Left renal pelvis (tissue), 4 donors: ENCODE measurements at regions not wholly inside any gene's neighbourhood (a gene's known extent, or its start where the extent isn't known, plus 50 kb on each side); places are given as distances from the start of the nearest gene placed in this dataset.
"Not testable (repeated sequence)": the region's sequence is repeated elsewhere in the genome, so short reads cannot be mapped to it uniquely, and the experiment has no call there.

Experiments
- DNase-seq, 4 donors: peaks; one replicate each; pipeline ENCODE4 v3.0.0-alpha.2; 2013; ENCODE audit warnings: low read depth in 4 of 4, low spot score in 3 of 4

DNA sequence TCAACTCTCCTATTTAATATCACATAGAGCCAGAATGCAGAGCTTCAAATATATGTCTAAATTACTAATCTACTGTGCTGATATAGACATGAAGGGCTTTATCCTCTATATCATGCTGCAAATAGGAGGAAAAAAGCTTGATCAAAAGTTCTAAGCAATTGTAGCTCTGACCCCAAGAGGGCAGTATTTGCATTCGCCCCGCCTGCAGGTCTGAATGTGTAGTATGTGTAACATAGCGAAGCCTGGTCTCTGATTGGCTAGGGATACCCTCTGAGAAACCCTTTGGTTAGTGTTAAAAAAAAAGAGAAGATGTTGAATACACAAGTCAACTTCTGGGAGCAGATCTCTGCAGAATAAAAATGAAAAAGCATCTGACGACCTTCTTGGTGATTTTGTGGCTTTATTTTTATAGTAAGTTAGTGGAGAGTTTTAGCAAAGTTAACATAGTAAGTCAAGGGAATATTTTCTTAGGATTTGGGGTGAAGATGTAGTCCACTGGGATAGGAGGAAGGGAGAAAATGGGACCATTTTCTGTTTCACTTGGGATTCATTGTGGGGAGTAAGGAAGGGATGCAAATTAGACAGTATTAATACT, 151.6 kb upstream of the OR4E1 start:
- no peak for DNase-seq

DNA sequence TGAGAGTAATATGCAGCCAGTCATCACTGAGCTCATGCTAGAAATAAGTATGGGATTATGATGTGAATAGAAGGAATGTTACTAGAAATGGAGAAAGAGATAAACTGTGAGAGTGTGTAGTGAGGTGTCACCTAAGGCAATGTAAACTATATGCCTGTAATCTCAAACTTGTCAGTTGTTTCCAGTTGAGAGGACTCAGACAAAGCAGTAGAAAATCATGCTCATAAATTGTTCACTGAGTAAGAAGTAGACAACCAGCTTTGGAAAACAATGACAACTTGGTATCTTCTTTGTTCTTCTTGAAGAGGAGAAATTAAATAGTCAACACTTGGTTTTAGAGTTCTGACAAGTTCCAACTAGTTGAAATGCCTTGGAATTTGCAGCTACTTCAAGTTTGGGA, 148.5 kb upstream of the OR4E1 start:
- no peak for DNase-seq

DNA sequence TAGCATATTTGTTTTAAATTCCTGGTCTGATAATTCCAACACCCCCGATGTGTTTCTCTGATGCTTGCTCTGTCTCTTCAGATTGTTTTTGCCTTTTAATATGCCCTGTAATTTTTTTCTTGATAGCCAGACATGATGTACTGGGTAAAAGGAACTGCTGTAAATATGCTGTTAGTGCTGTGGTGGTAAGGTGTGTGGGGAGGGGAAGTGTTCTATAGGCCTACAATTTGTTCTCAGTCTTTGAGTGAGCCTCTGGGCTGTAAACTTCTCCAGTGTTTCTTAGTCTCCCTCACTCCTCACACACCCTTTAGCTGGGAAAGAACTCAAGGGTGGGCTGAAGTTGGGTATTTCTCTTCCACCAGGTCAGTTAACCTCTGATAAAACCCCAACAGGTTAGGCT, 147.0 kb upstream of the OR4E1 start:
- no peak for DNase-seq

DNA sequence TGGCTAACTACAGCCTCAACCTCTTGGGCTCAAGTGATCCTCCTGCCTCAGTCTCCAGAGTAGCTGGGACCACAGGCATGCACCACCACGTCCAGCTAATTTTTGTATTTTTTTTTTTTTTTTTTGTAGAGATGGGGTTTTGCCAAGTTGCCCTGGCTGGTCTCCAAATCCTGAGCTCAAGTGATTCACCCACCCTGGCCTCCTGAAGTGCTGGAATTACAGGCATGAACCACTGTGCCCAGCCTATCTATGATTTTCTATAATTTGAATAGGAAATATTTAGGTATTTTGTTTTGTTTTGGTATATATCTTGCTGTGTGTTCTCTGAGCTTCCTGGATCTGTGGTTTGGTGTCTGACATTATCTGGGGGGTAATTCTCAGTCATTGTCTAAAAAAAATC, 146.3 kb upstream of the OR4E1 start:
- DNase-seq = not testable (repeated sequence)

DNA sequence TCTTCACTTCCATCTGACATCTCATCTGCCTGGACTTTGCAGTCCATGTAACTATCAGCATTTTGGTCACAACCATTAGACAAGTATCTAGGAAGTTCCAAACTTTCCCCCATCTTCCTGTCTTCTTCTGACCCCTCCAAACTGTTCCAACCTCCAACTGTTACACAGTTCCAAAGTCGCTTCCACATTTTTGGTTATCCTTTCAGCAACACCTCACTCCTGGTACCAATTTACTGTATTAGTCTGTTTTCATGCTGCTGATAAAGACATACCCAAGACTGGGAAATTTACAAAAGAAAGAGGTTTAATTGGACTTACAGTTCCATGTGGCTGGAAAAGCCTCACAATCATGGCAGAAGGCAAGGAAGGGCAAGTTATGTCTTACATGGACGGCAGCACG, 143.4 kb upstream of the OR4E1 start:
- not testable (repeated sequence) for DNase-seq

DNA sequence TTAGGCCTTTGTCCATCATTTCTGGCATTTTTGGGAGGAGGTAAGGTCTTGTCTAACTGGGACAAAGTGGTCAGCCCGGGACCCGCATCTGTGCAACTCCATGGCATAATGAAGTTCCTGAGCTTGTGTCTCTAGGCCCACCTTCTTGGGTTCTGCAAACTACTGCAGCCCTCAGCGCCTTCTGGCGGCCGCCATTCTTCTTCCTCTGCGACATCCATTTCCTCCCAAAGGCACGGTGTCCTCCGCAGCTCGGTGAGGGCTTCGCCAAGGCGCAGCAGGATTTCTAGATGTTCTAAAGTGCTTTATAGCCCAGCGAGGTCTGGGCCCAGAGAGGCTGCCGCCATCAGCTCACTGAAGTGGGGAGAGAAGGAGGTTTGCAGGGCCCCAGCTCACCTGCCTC, 134.4 kb upstream of the OR4E1 start:
- DNase-seq = no peak

DNA sequence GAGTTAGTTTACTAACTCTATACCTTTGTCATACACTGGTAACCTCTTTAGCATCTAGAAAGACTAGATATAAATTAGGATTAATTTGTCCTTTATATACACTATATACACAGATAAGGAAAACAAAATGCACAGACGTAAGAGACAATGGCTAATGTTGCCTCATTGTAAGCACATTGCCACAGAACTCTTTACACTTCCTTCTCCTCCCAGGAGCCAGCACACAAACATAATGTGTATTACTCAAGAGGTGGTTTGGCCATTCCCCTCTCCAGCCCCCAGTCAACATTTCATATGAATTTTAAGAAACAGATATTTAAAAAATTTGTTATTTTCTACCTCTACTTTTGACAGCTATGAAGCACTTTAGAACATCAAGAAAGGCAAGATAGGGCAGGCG, 131.4 kb upstream of the OR4E1 start:
- no peak for DNase-seq

DNA sequence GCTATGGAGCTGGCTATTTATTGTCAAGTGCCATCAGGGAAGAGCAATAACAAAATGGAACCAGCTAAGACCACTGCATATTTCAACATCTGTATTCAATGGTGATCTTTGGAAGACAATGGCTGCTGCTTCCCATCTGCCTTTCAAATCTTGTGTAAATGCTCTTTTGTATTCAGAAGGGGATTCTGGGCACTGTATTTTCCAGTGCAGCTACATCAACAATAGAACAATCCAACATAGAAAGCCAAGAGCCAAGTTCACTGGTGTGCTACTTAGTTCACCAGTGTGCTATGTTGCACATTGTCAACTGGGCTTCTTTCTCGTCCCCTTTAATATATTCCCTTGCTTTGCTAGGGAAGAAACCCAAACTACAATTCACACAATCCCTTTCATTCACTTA, 128.8 kb upstream of the OR4E1 start:
- DNase-seq = no peak

DNA sequence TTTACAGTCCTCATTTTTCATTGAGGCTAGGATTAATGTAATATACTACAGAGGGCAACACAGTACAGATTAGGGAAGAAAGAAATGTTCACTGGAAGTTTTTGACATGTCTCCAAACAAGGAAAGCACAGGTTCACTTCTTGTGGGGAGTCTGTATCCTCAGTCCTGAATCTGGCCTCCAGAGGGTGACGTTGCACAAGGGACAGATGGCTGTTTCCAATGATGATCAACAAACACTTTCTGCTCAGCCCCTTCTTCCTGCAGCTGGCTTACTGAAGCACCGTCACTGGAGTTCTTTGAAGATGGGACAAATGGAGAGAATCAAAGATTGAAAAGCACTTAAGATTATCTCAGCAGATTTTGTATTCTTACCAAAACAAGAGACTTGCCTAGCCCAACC, 123.3 kb upstream of the OR4E1 start:
- DNase-seq = no peak

DNA sequence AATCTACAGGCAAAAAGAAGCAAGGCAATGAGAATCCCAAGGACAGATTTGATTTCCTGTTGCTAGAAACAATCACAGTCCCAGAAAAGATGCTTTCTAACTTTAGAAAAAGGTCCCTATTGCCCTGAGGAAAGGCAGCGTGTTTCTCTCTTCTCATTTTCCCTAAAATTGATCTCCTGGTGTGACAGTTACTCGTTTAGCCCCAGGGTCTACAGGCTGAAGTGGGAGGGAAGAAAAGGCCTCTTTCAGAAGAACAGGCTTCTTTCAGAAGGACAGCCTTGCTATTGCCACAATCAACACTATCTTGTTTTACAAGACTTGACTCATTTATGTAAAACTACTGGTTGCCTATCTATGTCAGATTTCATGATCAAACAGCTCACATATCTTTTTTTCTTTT, 121.8 kb upstream of the OR4E1 start:
- DNase-seq = no peak

DNA sequence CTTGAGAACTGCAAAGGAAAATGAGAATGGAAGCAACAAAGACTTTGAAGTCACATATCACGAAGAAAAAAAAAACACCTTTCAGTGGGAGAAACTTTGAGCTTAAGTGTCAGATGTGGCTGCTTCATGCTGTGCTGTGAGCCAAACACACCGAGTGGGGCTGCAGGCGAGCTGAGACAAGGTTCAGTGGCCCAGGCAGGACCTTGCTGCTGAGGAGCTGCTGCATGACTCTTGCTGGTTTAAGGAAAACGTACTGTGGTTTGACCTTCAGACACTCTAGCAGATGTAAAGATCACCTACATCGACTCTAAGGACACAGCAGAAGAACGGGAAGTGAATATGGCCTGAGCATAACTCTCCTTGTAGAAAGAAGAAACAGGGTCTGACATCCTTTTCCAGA, 118.1 kb upstream of the OR4E1 start:
- no peak for DNase-seq

DNA sequence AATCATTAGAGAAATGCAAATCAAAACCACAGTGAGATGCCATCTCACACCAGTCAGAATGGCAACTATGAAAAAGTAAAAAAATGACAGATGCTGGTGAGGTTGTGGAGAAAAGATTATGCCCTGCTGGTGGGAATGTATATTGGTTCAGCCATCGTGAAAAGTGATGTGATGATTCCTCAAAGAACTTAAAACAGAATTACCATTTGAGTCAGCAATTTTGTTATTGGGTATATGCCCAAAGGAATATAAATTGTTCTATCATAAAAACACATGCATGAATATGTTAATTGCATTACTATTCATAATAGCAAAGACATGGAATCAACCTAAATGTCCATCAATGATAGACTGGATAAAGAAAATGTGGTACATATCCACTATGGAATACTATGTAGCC, 115.1 kb upstream of the OR4E1 start:
- DNase-seq = not testable (repeated sequence)

DNA sequence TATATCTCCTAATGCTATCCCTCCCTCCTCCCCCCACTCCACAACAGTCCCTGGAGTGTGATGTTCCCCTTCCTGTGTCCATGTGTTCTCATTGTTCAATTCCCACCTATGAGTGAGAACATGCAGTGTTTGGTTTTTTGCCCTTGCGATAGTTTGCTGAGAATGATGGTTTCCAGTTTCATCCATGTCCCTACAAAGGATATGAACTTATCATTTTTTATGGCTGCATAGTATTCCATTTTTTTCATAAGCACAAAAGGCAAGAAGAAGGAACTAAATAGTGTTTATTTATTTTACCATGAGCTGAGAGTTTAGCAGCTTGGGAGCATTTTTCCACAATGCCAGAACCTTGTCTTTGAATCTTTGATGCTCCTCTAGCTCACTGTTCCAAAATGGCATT, 113.6 kb upstream of the OR4E1 start:
- DNase-seq = not testable (repeated sequence)

DNA sequence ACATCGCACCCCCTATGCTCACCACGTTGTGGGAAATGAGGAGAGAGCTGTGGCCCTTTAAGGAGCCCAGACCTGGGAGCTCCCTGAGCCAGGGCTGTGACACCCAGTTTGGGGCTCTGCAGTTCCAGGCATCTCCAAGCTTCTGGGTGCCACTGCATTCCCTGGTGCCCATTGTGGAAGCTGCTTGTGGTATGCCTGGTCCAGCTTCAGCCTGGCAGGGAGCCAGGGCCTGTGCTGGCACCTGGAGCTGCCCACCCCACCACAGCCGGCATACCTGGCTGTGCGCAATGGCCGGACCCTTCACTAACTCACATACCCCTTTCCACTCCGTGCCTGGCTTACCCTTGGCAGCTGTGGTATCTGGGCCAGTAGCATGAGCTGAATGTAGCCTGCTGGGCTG, 107.9 kb upstream of the OR4E1 start:
- no peak for DNase-seq

DNA sequence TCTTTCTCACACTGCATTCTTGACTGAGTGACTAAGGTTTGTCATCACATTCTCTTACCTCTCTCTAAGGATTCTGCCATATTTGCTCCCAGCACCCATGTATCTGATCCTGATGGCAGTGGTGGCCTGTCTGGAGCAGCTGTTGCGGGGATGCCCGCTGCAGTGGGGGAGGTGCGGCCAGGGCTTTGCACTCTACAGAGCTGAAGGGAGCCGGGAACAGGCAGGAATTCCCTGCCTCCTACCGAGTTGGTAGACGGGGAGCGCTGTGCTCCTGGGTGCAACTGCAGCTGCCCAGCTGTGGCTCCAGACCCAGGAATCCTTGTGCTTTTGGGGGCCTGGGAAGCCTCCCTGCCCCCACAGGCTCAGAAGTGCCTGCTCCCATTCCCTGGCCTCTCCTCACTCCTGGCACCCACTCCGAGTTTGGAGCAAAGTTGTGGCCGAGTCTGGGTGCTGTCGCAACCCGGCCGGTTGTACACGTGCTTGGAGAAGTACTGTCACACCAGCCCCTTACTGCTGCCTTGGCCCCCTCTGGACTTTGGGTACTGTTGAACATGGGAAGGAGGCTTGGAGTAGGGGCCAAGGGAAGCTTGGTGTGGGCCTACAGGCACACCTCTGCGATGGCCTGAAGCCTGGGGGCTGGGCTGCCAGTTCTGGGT, 106.9 kb upstream of the OR4E1 start:
- no peak for DNase-seq

DNA sequence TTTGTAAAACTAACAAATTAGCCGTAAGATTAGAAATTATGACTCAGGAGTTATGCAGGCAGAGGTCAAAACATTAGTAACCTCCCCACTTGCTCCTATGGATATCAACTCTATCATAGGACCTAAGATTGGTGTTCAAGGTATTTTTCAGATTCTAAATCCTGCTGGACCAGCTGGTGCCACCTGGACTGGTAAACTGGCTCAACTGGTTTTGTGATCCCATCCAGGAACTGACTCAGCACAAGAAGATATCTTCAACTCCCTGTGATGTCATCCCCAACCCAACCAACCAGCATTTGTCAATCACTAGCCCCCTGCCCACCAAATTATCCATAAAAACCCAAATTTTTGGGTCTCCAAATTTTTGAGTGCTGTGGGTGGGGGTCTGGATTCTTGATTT, 98.1 kb upstream of the OR4E1 start:
- no peak for DNase-seq

DNA sequence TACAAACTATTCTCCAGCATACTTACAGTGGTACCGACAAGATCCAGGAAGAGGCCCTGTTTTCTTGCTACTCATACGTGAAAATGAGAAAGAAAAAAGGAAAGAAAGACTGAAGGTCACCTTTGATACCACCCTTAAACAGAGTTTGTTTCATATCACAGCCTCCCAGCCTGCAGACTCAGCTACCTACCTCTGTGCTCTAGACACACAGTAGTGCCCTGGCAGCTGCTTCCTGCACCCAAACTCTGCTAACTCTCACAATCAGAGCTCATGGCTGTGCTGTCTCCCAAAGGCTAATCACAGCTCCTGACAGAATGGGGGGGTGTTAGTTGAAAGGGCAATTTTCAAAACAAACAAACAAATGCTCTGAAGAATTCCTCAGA, 95.2 kb upstream of the OR4E1 start:
- no peak for DNase-seq

DNA sequence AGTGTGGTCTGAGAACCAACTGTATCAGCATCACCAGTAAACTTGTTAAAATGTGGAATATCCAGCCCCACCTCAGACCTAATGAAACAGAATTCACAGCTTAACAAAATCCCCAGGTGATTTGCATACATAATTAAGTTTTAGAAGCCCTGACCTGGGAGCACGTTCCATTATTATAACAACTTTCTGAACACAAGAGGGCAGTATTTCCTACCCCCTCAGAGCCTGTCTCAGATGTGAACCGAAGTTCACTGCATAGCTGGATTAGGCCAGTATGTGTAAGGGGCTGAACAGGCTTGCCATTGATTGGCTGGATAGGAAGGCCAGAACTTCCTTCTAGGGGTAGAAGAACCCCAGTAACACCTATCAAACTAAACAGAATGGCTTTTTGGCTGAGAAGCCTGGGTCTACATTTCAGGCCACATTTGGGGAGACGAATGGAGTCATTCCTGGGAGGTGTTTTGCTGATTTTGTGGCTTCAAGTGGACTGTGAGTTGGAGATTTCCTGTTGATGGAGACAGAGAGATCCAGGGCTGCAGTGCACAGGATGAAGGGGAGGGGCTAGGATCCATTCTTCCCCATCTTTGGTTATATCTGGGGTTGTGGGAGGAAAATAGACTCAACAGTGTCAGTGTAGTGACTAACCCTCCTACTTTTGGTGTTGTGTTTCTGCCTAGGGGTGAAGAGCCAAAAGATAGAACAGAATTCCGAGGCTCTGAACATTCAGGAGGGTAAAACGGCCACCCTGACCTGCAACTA, 94.7 kb upstream of the OR4E1 start:
- no peak for DNase-seq

DNA sequence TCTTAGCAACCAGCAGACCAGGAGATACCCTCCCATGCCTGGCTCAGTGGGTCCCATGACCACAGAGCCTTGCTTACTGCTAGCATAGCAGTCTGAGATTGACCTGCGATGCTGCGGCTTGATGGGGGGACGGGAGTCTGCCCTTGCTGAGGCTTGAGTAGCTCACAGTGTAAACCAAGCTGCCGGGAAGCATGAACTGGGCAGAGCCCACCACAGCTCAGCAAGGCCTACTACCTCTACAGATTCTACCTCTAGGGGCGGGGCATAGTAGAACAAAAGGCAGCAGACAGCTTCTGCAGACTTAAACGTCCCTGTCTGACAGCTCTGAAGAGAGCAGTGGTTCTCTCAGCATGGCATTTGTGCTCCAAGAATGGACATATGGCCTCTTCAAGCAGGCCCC, 86.7 kb upstream of the OR4E1 start:
- not testable (repeated sequence) for DNase-seq

DNA sequence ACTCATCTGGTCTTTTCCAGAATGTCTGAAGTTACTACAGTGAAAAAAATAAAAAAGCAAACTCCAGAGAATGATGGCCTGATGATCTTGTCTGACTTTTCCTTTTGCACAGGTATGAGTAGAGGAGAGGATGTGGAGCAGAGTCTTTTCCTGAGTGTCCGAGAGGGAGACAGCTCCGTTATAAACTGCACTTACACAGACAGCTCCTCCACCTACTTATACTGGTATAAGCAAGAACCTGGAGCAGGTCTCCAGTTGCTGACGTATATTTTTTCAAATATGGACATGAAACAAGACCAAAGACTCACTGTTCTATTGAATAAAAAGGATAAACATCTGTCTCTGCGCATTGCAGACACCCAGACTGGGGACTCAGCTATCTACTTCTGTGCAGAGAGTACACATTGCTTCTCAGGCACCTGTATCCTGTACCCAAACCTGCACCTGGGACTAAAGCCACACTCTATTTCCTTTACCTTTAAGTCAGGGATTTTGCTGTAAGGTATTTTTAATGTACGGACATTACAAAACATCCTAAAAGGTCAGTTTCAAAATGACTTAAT, 75.8 kb upstream of the OR4E1 start:
- DNase-seq = no peak

DNA sequence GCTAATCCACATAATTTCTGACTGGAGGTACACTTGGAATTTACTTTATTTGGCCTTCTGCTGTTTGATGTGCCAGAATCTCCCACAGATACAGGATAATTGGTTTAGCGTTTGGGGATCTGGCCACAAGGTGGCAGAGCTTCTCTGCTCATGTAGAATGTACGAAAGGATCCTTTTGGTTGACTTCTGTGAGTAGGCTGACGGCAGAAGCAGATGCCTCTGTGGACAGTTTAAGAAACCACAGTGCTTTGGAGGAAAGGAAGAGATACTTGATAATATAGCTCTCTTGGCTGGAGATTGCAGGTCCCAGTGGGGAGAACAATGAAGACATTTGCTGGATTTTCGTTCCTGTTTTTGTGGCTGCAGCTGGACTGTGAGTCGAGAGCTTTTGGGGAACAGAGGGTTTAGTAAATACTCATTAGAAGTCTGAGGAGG, 75.3 kb upstream of the OR4E1 start:
- DNase-seq = peak in 2 of 4 donors; percentile 29 to 36
